NCI-H82 treated with DMSO at 0.1 percent for 48 hours (cell line): ENCODE measurements at regions not wholly inside any gene's neighbourhood (a gene's known extent, or its start where the extent isn't known, plus 50 kb on each side); places are given as distances from the start of the nearest gene placed in this dataset.
"Not testable (repeated sequence)": the region's sequence is repeated elsewhere in the genome, so short reads cannot be mapped to it uniquely, and the experiment has no call there.

Experiments used
- DNase-seq: peaks from one replicate; lab custom pipeline; 2025; ENCODE audit not compliant: unreplicated experiment; lab: John Stamatoyannopoulos, UW

DNA sequence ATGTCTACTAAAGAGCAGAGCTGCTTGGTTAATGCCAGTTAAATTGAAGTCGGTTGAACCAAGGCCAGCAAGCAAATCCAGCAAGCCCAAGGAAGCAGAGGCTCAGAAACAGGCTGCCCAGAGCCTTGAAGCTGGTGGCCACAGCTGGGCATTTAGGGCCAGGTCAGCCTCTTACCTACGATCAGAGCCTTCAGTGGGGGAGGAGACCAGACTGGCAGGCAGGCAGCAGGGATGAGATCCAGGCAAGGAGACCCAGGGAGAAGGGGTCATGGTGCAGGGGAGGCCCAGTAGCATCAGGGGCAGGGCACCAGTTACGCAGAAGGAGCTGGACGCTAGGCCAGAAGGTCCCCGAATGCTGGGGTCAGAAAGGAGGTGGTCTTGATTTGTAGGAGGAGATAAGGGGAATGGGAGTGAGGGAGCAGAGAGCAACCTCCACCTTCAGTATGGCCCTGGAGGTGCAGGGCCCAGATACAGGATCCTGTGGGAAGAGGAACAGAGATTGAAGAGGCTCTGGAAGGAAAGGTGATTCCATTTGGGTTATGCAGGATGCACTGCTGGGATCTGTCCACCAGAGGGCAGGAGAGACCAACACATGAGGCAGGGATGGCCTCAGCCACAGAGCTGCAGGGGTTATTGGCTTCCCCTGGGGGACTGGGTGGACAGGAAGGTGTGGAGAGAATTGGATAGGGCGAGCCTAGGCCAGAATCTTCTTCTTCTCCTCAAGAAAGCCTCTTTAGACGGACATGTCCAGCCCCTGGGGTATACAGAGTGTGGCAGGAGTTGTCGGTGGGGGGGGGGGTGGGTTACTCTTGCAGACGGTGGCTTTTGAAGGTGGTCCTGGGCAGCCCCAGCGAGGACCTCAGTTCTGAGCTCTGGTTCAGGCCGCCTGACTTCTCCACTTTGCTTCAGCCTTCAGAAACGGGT, 132.6 kb upstream of the PODXL start:
- peak; percentile 27 for DNase-seq

DNA sequence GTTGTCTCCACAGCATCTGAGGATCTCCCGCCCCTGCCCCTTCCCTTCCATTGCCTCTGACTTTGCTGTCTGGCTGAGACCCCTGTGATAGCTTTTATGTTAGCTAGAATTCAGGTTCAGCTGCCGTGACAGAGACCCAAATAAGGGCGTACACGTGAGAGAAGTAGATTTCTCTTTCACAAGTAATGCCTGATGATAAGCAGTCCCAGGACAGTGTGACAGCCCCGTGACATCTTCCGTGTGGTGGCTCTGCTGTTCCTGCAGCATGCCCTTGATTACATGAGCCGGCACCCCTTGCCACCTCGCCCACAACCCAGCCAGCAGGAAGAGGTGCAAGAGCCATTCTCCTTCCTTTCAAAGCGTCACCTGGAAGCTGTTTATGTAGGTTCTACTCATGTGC, 130.9 kb upstream of the PODXL start:
- no peak for DNase-seq

DNA sequence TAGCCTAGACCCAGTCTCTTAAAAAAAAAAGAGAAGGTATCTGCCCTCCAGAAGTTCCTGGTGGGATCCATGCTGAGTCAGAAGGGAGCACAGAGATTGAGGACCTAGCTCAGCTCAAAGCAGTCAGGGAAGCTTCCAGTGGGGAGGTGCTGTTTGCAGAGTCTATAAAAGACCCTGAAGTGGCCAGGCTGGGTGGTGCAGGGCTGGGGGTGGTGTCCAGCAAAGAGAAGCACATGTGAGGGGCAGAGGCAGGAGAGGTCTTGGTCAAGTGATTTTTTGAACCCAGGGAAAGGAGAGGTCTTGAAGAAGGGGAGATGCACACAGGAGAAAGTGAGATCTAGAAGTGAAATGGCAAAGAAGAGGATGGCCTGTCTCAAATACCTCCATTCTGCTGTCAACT, 130.4 kb upstream of the PODXL start:
- DNase-seq: no peak

DNA sequence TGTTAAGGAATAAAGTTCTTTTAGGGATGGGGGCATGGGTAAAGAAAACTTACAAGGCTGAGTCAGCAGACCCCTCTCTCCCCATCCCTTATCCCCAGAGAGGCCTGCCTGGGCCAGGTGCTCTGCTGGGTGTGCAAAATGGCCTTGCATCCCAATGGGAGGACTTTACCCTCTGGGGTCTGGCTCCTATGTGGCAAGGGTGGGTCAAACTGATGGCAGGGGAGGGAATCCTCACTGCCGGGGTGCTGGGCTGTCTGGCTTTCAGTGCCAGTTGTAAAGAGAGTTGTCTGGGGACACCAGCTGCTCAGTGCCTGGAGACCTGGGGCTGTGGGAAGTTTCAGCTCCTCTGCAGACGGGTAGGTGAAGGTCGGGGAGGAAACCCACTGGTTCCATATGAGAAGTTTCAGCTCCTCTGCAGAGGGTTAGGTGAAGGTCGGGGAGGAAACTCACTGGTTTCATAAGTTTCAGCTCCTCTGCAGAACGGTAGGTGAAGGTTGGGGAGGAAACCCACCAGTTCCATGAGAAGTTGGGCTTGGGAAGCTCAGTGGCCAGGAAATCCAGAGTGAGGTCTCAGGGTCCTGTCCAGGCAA, 127.2 kb upstream of the PODXL start:
- DNase-seq: no peak

DNA sequence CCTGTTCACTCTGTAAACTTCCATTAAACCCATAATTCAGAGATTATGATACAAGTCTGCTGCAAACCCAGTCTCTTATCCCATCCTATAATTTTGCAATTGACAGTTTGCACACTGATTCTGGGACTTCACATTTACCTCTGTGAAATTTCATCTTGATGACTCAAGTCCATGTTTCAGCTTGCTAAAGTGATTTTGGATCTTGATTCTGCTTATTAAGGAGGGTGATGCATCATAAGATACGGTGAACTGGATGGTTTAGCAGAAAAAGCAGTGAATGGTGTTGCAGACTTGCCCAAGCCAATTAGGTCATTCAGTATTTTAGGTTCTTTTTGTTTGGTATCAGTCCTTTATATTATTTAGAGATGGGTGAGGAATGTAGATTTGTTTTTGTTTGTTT, 125.5 kb upstream of the PODXL start:
- DNase-seq: no peak

DNA sequence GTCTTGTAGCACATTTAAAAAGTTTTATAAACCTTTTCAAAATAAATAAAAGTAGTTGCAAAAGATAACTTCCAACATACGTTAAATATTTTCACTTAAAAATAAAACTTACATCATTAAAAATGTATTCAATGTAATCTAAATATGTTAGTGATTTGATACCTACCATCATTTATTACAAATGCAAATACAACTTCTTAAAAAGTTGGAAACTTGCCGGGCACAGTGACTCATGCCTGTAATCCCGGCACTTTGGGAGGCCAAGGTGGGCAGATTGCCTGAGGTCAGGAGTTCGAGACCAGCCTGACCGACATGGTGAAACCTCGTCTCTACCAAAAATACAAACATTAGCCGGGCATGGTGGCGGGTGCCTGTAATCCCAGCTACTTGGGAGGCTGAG, 122.6 kb upstream of the PODXL start:
- not testable (repeated sequence) for DNase-seq

DNA sequence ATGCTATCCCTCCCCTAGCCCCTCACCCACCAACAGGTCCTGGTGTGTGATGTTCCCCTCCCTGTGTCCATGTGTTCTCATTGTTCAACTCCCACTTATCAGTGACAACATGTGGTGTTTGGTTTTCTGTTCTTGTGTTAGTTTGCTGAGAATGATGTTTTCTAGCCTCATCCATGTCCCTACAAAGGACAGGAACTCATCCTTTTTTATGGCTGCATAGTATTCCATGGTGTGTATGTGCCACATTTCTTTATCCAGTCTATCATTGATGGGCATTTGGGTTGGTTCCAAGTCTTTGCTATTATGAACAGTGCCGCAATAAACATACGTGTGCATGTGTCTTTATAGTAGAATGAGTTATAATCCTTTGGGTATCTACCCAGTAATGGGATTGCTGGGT, 120.4 kb upstream of the PODXL start:
- not testable (repeated sequence) for DNase-seq

DNA sequence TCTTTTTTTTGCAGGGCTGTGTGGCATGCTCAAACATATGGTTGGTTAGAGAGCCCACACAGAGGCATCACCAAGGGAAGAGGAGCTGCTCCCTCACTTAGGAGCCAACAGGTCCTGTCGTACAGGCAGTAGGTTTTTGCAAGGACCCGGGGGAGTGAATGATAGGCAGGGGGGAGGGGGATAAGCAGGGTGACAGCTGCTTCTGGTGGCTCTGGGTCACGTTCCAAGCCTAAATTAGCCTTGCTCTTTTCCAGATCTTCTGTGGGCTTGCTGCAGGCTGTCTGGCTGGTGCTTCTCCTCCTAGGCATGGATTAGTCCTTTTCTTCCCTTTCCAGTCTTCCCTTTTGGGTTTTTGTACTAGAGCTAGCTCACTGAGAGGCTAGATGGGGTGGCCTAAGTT, 117.7 kb upstream of the PODXL start:
- peak; percentile 52 for DNase-seq

DNA sequence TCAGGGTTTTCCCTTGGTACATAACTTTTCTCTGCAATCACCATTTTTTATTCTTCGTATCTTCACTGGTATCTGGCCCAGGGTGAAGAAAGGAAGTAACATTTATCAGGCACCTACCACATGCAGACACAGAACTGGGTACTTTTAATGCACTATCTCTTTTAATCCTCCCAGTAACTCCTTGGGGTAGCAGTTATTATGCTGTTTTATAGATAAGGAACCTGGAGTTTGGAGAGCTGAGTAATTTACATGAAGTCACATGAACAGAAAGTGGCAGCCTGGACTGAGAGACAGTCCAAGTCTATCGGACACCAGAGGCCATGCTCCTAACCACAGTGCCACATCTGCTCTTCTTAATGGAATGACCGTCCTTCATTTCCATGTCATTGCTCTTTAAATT, 117.1 kb upstream of the PODXL start:
- DNase-seq: no peak

DNA sequence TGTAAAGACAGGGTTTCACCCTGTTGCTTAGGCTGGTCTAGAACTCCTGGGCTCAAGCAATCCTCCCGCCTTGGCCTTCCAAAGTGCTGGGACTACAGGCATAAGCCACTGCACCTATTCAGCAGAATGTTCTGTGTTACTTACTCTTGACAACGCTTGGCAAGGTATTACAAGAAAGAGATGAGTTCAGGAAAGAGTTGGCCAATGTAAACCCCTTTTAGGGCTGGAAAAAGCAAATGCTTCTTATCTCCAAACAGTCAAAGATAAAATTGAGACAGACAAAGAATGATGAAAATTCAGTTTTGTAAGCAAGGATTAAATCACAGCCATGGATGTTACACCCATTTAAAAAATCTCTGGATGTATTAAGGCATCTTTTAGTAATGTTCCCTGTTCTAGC, 114.0 kb upstream of the PODXL start:
- DNase-seq: no peak

DNA sequence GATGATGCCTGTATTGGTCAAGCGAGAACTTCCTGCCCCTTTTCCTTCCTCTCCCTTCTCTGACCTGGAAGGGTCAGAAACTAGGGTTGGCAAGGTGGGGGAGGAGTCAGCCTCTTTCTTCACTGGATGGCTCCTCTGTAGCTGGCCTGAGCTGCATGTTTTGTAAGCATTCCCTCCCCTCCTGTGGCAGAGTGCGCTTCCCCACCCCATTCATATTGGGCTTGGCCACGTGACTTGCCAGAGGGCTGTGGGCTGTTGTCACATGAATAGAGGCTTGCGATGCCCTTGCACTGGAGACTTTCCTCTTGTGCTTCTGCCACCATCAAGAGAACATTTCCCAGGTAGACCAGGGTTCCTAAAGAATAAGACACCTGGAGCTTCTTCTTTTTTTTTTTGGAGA, 111.3 kb upstream of the PODXL start:
- DNase-seq: no peak

DNA sequence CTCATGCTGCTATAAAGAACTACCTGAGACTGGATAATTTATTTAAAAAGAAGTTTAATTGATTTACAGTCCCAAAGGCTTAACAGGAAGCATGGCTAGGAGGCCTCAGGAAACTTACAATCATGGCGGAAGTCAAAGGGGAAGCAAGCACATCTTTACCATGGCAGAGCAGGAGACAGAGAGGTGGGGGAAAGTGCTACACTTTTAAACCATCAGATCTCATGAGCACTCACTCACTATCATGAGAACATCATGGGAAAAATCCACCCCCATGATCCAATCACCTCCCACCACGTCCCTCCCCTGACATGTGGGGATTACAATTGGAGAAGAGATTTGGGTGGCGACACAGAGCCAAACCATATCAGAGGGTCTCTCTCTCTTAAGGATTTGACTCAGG, 108.6 kb upstream of the PODXL start:
- no peak for DNase-seq

DNA sequence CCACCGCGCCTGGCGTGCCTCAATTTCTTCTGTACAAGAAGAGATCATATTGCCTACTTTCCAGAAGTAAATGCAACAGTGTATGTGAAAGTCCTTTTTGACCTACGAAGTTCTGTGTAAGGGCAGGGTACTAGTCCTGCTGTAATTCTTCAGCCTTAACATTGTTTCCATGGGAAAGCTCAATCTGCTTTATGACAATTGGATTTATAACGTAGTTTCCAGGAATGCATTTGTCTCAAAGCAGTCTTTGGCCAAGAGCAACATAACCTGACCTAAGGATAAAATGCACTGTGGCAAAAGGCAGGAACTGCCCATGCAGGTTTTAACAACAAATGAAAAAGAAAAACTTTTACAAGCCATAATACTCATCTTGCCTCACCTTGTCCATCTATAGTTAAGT, 108.1 kb upstream of the PODXL start:
- DNase-seq: no peak

DNA sequence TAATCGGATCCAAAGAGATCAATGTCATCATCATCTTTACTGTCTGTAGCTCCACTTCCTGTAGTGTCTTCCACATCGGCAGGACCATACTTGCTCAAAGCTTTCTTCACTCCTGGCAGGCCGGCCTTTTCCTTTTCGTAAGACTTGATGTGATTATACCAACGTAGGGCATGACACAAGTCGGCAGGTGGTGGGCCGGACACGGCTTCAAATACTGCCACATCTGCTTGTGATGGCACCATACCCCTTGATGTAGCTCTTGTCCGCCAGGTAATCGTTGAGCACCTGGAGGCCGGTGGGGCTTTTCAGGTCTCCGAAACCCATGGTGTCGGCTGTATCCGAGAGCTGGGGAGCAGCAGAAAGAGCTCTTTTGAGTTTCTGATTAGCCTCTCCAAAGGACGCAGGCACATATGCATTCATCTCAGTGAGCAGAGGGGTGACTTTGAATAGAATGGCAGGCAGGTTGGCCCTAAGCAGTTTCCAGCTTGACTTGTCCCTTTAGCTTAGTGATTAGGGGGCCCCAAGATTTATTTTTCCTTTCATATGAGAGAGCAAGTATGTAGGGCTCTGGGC, 106.0 kb upstream of the PODXL start:
- not testable (repeated sequence) for DNase-seq

DNA sequence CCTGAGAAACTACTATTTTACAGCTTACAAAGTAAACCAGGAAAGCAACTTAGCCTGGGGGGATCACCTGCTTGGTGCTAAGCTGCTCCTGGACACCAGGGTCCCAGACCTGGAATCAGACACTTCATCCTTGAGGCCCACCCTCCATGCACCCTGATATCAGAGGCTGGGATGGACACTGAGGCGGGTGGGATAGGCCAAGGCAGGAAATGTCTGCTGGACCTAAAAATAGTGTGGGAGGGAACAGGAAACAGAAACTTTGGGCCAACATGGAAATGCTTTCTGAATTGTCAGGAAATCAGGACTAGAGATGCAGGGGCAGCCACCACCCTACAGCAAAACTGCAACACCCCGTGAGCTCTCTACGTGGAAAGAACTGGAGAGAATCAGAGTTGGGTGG, 101.5 kb upstream of the PODXL start:
- DNase-seq: no peak

DNA sequence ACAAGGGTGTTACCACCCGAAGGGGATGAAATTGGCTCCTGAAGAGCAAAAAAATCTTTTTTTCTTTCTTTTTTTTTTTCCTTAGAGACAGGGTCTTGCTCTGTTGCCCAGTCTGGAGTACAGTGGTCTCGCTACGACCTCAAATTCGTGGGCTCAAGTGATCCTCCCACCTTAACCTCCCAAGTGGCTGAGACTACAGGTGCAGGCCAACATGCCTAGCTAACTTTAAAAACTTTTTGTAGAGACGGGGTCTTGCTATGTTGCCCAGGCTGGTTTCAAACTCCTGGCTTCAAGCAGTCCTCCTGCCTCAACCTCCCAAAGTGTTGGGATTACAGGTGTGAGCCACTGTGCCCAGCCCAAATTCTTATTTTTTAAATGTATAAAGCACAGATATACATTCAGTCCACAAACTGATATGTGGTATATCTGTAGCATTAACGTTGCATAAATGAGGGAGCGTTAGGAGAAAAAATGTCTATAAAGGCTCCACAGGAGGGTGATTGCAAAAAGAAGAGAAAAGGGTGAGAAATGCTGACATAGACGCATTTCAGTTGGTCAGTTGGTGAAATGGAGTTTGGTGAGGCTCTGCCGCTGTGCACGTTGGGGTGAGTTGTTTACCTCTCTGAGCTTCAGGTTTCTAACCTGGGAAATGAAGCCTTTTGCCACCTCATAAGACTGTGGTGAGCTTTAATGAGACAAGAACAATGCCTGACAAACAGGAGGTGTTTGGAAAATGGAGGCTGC, 100.7 kb upstream of the PODXL start:
- no peak for DNase-seq

DNA sequence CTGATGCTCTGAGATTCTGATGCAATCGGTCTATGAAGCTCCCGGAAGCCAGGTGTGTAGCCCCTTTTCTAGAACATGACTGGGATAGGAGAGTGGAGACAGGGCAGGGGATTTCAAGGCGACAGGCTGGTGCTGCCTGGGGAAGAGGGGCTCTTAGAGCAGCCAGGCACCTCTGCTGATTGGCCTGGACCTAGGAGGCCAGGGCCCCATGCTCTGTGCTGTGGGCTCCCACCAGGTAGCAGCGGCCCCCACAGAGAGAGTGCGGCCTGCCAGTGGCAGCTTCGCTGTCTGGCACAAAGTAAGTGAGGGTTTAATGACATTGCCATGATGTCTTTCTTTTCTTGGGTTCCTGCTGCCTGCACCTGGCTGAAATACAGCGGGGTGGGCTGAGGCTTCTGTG, 99.4 kb upstream of the PODXL start:
- DNase-seq: no peak

DNA sequence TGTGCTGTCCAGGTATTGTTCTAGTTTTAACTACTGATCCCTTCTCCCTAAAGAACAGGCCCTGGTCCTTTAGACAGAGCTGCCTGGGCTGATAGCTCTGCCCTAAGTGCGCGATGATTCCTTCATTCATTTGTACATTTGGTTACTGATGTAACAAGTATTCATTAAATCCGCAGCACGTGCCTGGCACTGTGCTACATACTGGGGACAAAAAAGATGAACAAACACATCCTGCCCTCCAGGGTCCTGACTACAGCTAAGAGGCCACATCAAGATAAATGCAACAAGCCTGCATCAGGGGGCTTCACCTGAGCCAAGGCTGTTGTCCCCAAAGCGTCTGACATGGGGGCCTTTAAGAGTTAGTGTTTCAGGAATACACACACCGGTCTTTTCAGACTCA, 99.0 kb upstream of the PODXL start:
- no peak for DNase-seq

DNA sequence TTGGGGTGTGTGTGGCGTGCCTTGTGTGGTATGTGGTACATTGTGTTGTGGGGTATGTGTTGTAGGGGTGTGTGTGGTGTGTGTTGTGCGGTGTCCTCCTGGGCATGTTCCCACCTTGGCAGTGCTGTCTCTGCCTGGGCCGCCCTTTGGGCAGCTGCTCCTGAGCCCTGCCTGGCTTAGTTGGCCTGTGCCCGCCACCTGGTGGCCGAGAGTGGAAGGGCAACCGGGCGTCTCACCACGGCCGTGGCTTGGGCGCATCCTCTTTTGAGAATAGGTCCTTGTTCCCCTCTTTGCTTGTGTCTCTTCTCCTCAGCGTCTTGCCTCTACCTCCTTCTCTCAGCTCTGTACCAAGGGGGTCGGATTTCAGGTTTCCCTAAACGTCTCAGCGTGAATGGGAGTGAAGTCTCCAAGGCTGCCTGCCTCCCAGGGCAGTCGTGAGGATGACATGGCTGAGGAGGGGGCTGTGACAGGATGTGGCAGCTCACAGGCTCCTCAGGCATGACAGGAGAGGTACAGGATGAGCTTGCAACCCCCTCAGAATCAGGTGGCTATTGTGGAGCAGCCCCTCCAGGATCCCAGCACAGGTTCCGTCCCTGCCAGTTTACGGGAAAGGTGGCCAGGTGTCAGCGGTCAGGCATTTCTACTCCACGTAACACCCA, 98.4 kb upstream of the PODXL start:
- no peak for DNase-seq

DNA sequence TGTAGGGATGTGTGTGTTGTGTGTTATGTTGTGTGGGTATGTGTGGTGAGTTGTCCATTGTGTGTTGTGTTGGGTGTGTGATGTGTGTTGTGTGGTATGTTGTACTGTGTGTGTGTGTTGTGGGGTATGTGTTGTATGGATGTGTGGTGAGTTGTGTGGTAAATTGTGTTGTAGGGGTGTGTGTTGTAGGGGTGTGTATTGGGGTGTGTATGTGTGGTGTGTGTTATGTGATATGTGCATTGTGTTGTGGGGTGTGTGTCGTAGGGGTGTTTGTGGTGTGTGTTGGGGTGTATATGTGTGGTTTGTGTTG, 97.8 kb upstream of the PODXL start:
- DNase-seq: no peak
